Upper lobe of right lung (tissue), 1 donor: ENCODE measurements at regions not wholly inside any gene's neighbourhood (a gene's known extent, or its start where the extent isn't known, plus 50 kb on each side); places are given as distances from the start of the nearest gene placed in this dataset.
"Not testable (repeated sequence)": the region's sequence is repeated elsewhere in the genome, so short reads cannot be mapped to it uniquely, and the experiment has no call there.

Source experiments
- ATAC-seq: fragments of 200-7000 bp; cut with Tn5 transposase; one replicate; pipeline ENCODE4 v1.9.1; 2020; ENCODE audit warnings: mild to moderate bottlenecking, moderate library complexity
- DNase-seq: peaks from one replicate; pipeline ENCODE4 v3.0.0-alpha.2; 2020
- H3K27ac ChIP-seq: fragments of 200-600 bp; one replicate; pipeline ENCODE4 v1.8.0; 2022
- H3K27me3 ChIP-seq: fragments of 200-600 bp; one replicate; pipeline ENCODE4 v1.8.0; 2022; ENCODE audit warnings: mild to moderate bottlenecking
- H3K36me3 ChIP-seq: fragments of 200-600 bp; one replicate; pipeline ENCODE4 v1.8.0; 2022
- H3K4me1 ChIP-seq: fragments of 200-600 bp; one replicate; pipeline ENCODE4 v1.8.0; 2022
- H3K4me3 ChIP-seq: fragments of 200-600 bp; one replicate; pipeline ENCODE4 v1.8.0; 2022; ENCODE audit warnings: mild to moderate bottlenecking
- H3K9me3 ChIP-seq: fragments of 200-600 bp; one replicate; pipeline ENCODE4 v1.8.0; 2022
- CTCF ChIP-seq: fragments of 200-600 bp; IDR thresholded peaks from one replicate; pipeline ENCODE4 v1.8.0; 2022; ENCODE audit warnings: antibody characterized with exemption
- intact Hi-C: fragments of 100-400 bp; cut with DNase I; formaldehyde crosslinking; loops from one replicate; pipeline ENCODE4 v1.11.0; 2022
- donor health status: DM: no; HTN: yes; CAD: no; lungs with severe emphysema.

- H3K27me3 ChIP-seq: no peaks in the 10 kb centered on the region
- DNase-seq: no peak
- H3K36me3 ChIP-seq: no peaks in the 10 kb centered on the region
- intact Hi-C loops: no loop called here
- H3K4me3 ChIP-seq: no peak overlapping the region
- H3K27ac ChIP-seq: no peak overlapping the region
- H3K4me1 ChIP-seq: no peaks in the 10 kb centered on the region
- ATAC-seq: no peak
- no peaks in the 10 kb centered on the region for H3K9me3 ChIP-seq
- no peak for TF ChIP-seq CTCF
Measured at GRCh38 chr2:83823229-83823628, 635.9 kb downstream of the SUCLG1 start.

GRCh38 chr2:83817511-83817910 is 641.6 kb downstream of the SUCLG1 start:
- DNase-seq: no peak
- no peak for TF ChIP-seq CTCF
- Histone ChIP-seq H3K4me3 (no peak overlapping the region), H3K4me1 (no peaks in the 10 kb centered on the region), H3K27me3 (no peaks in the 10 kb centered on the region), H3K36me3 (no peaks in the 10 kb centered on the region), H3K27ac (no peak overlapping the region), H3K9me3 (no peaks in the 10 kb centered on the region)
- no peak for ATAC-seq
- intact Hi-C loops: no loop called here

- no peaks in the 10 kb centered on the region for H3K27me3 ChIP-seq
- DNase-seq: no peak
- intact Hi-C loops: no loop called here
Measured at GRCh38 chr2:83808878-83809277, 650.2 kb downstream of the SUCLG1 start.

GRCh38 chr2:83802604-83803003 is 656.5 kb downstream of the SUCLG1 start:
- ATAC-seq (no peak), DNase-seq (no peak)
- no peaks in the 10 kb centered on the region for H3K4me1 ChIP-seq
- H3K27ac ChIP-seq: no peak overlapping the region
- no peak overlapping the region for H3K4me3 ChIP-seq
- H3K9me3 ChIP-seq: no peaks in the 10 kb centered on the region
- intact Hi-C loops: no loop called here
- TF ChIP-seq CTCF: no peak
- no peaks in the 10 kb centered on the region for H3K36me3 ChIP-seq
- no peaks in the 10 kb centered on the region for H3K27me3 ChIP-seq

More at GRCh38 chr2:83808878-83809277, 650.2 kb downstream of the SUCLG1 start:
- no peak overlapping the region for H3K27ac ChIP-seq
- no peaks in the 10 kb centered on the region for H3K4me1 ChIP-seq
- TF ChIP-seq CTCF: no peak
- H3K4me3 ChIP-seq: no peak overlapping the region
- ATAC-seq: no peak
- no peaks in the 10 kb centered on the region for H3K36me3 ChIP-seq
- no peaks in the 10 kb centered on the region for H3K9me3 ChIP-seq

GRCh38 chr2:83795777-83796176 is 663.3 kb downstream of the SUCLG1 start:
- ATAC-seq (no peak), DNase-seq (no peak)
- Histone ChIP-seq H3K27me3 (no peaks in the 10 kb centered on the region), H3K9me3 (no peaks in the 10 kb centered on the region), H3K4me1 (no peaks in the 10 kb centered on the region), H3K36me3 (no peaks in the 10 kb centered on the region), H3K4me3 (no peak overlapping the region), H3K27ac (no peak overlapping the region)
- no peak for TF ChIP-seq CTCF
- intact Hi-C loops: no loop called here

GRCh38 chr2:83790467-83790866 is 668.6 kb downstream of the SUCLG1 start:
- ATAC-seq, H3K9me3 ChIP-seq, intact Hi-C loops, H3K27ac ChIP-seq, H3K4me3 ChIP-seq, H3K4me1 ChIP-seq, H3K27me3 ChIP-seq, DNase-seq, H3K36me3 ChIP-seq: not testable (repeated sequence)

GRCh38 chr2:83789674-83790073 is 669.4 kb downstream of the SUCLG1 start:
- DNase-seq, H3K36me3 ChIP-seq, H3K27me3 ChIP-seq, intact Hi-C loops, H3K4me1 ChIP-seq, ATAC-seq, H3K4me3 ChIP-seq, H3K27ac ChIP-seq, H3K9me3 ChIP-seq: not testable (repeated sequence)

- H3K4me3 ChIP-seq, H3K27ac ChIP-seq, H3K36me3 ChIP-seq, H3K27me3 ChIP-seq, ATAC-seq, H3K4me1 ChIP-seq, DNase-seq, H3K9me3 ChIP-seq, intact Hi-C loops: not testable (repeated sequence)
Measured at GRCh38 chr2:83788938-83789566, 670.0 kb downstream of the SUCLG1 start.
